HepG2 (cell line): ENCODE measurements at regions not wholly inside any gene's neighbourhood (a gene's known extent, or its start where the extent isn't known, plus 50 kb on each side); places are given as distances from the start of the nearest gene placed in this dataset.
A peak's percentile ranks its signal among the peaks of the same experiment; 100 is the strongest.

Experiments used
- ELF1 ChIP-seq: sonication (generic); formaldehyde crosslinking; IDR thresholded peaks from 2 replicates; pipeline ENCODE4 v1.4.0; 2020; ENCODE audit warnings: missing genetic modification reagents
- GATAD2A ChIP-seq: IDR thresholded peaks from 2 replicates; pipeline ENCODE4 v1.6.1; 2016
- JDP2 ChIP-seq: sonication (generic); formaldehyde crosslinking; IDR thresholded peaks from 2 replicates; pipeline ENCODE4 v1.8.1; 2022; ENCODE audit warnings: missing genetic modification reagents, borderline replicate concordance
- MBD4 ChIP-seq: IDR thresholded peaks from 2 replicates; pipeline ENCODE4 v1.6.1; 2012; ENCODE audit warnings: low read length, inconsistent platforms, borderline replicate concordance
- NR2F6 ChIP-seq, 2 experiments: IDR thresholded peaks; 2 replicates each; pipeline ENCODE4 v1.6.1; 2016; ENCODE audit warnings: antibody characterized with exemption in 1 of 2, mild to moderate bottlenecking in 1 of 2
- PHB2 ChIP-seq: fragments of 450-650 bp; IDR thresholded peaks from 2 replicates; pipeline ENCODE4 v1.6.1; 2018; ENCODE audit not compliant: partially characterized antibody
- SMC3 ChIP-seq: IDR thresholded peaks from 2 replicates; pipeline ENCODE4 v1.6.1; 2011; ENCODE audit warnings: low read length, improper control_type of control experiment
- SOX5 ChIP-seq: IDR thresholded peaks from 2 replicates; pipeline ENCODE4 v1.6.1; 2016; ENCODE audit warnings: borderline replicate concordance
- SP4 ChIP-seq: sonication (generic); formaldehyde crosslinking; IDR thresholded peaks from 2 replicates; pipeline ENCODE4 v1.8.1; 2023; ENCODE audit warnings: mild to moderate bottlenecking, missing genetic modification reagents
- THRA ChIP-seq: sonication (generic); formaldehyde crosslinking; IDR thresholded peaks from 2 replicates; pipeline ENCODE4 v1.4.0; 2020; ENCODE audit warnings: missing genetic modification reagents, borderline replicate concordance
- THYN1 ChIP-seq: sonication (generic); formaldehyde crosslinking; IDR thresholded peaks from 2 replicates; pipeline ENCODE4 v1.8.1; 2023; ENCODE audit warnings: low read depth, mild to moderate bottlenecking, moderate library complexity, missing genetic modification reagents, borderline replicate concordance
- TP53 ChIP-seq: sonication (generic); formaldehyde crosslinking; conservative IDR thresholded peaks from 2 replicates; pipeline ENCODE4 v1.4.0; 2020; ENCODE audit warnings: missing genetic modification reagents
- ZBTB14 ChIP-seq: sonication (generic); formaldehyde crosslinking; IDR thresholded peaks from 2 replicates; pipeline ENCODE4 v1.4.0; 2020; ENCODE audit warnings: missing genetic modification reagents
- ZBTB42 ChIP-seq: sonication (generic); formaldehyde crosslinking; IDR thresholded peaks from 2 replicates; pipeline ENCODE4 v1.5.0; 2020; ENCODE audit warnings: mild to moderate bottlenecking, missing genetic modification reagents
- ZFP1 ChIP-seq: IDR thresholded peaks from 2 replicates; pipeline ENCODE4 v1.6.1; 2016
- ZFP62 ChIP-seq: sonication (generic); formaldehyde crosslinking; IDR thresholded peaks from 2 replicates; pipeline ENCODE4 v1.4.0; 2020; ENCODE audit warnings: missing genetic modification reagents
- ZFP90 ChIP-seq: sonication (generic); formaldehyde crosslinking; IDR thresholded peaks from 2 replicates; pipeline ENCODE4 v1.8.0; 2022; ENCODE audit warnings: missing genetic modification reagents, mild to moderate bottlenecking, inconsistent platforms, borderline replicate concordance
- ZNF264 ChIP-seq: sonication (generic); formaldehyde crosslinking; IDR thresholded peaks from 2 replicates; pipeline ENCODE4 v1.4.0; 2020; ENCODE audit warnings: missing genetic modification reagents
- ZNF362 ChIP-seq: sonication (generic); formaldehyde crosslinking; IDR thresholded peaks from 2 replicates; pipeline ENCODE4 v1.4.0; 2020; ENCODE audit warnings: missing genetic modification reagents, mild to moderate bottlenecking, borderline replicate concordance
- ZNF646 ChIP-seq: sonication (generic); formaldehyde crosslinking; IDR thresholded peaks from 2 replicates; pipeline ENCODE4 v1.9.0; 2021; ENCODE audit warnings: mild to moderate bottlenecking, missing genetic modification reagents
- ZNF879 ChIP-seq: sonication (generic); formaldehyde crosslinking; IDR thresholded peaks from 2 replicates; pipeline ENCODE4 v1.8.1; 2023; ENCODE audit warnings: missing genetic modification reagents
- ZSCAN12 ChIP-seq: sonication (generic); formaldehyde crosslinking; IDR thresholded peaks from 2 replicates; pipeline ENCODE4 v1.9.0; 2021; ENCODE audit warnings: mild to moderate bottlenecking, missing genetic modification reagents

GRCh38 chr5:57650360-57651069 lies 167.9 kb upstream of the ACTBL2 start (continued):
- no peak for TF ChIP-seq ZNF879 (CRISPR knock-in tag)
- no peak for TF ChIP-seq PHB2
- TF ChIP-seq THRA (CRISPR knock-in tag), result peak; percentile 76
- 0 out of 2 replicates have a peak, but pooled peaks have one; percentile 21 for TF ChIP-seq ZNF264 (CRISPR knock-in tag)
- TF ChIP-seq ZSCAN12 (CRISPR knock-in tag), result no peak
- peak; percentile 47; the same call in 1 of the 2 replicates for TF ChIP-seq SOX5 (CRISPR knock-in tag)
- TF ChIP-seq JDP2, result no peak
- no peak for TF ChIP-seq MBD4
- TF ChIP-seq ZBTB14 (CRISPR knock-in tag), result no peak
- TF ChIP-seq ZFP62 (CRISPR knock-in tag), result no peak
- TF ChIP-seq GATAD2A (CRISPR knock-in tag), result peak; percentile 85
- no peak; the same call in 1 of the 2 replicates for TF ChIP-seq SP4 (CRISPR knock-in tag)
- peak; percentile 41; the same call in 1 of the 2 replicates for TF ChIP-seq ZFP1 (CRISPR knock-in tag)
- no peak for TF ChIP-seq ZBTB42 (CRISPR knock-in tag)
- TF ChIP-seq THYN1 (CRISPR knock-in tag), result no peak
- TF ChIP-seq NR2F6 (IDR thresholded peaks at IDR 0.05), result peak; percentile 80
- TF ChIP-seq NR2F6 (CRISPR knock-in tag; IDR thresholded peaks at IDR 0.05), result peak; percentile 91
- 0 out of 2 replicates have a peak, but pooled peaks have one; percentile 30 for TF ChIP-seq TP53 (CRISPR knock-in tag)
- no peak for TF ChIP-seq ZFP90 (CRISPR knock-in tag)
- TF ChIP-seq ZNF362, result peak; percentile 18; the same call in 1 of the 2 replicates
- no peak for TF ChIP-seq ZNF646
- peak; percentile 96 for TF ChIP-seq SMC3
- TF ChIP-seq ELF1 (CRISPR knock-in tag), result 0 out of 2 replicates have a peak, but pooled peaks have one; percentile 34
